GM12865 (cell line): ENCODE measurements at regions not wholly inside any gene's neighbourhood (a gene's known extent, or its start where the extent isn't known, plus 50 kb on each side); places are given as distances from the start of the nearest gene placed in this dataset.

Source experiments
- DNase-seq: peaks from one replicate; pipeline ENCODE4 v3.0.0; 2010; ENCODE audit warnings: low read depth
- H3K4me3 ChIP-seq: 2 replicates; pipeline ENCODE4 v1.5.1; 2011; ENCODE audit warnings: mild to moderate bottlenecking, low read depth, low read length, control low read depth
- TF ChIP-seq, protein P1 (sequence below): IDR thresholded peaks from 2 replicates; pipeline ENCODE4 v1.5.1; 2011; ENCODE audit warnings: low read length, control low read depth, low read depth, inconsistent platforms; ENCODE audit not compliant: insufficient read depth; ENCODE audit errors: missing control alignments

- no peak overlapping the region for H3K4me3 ChIP-seq
- TF ChIP-seq, protein P1, sequence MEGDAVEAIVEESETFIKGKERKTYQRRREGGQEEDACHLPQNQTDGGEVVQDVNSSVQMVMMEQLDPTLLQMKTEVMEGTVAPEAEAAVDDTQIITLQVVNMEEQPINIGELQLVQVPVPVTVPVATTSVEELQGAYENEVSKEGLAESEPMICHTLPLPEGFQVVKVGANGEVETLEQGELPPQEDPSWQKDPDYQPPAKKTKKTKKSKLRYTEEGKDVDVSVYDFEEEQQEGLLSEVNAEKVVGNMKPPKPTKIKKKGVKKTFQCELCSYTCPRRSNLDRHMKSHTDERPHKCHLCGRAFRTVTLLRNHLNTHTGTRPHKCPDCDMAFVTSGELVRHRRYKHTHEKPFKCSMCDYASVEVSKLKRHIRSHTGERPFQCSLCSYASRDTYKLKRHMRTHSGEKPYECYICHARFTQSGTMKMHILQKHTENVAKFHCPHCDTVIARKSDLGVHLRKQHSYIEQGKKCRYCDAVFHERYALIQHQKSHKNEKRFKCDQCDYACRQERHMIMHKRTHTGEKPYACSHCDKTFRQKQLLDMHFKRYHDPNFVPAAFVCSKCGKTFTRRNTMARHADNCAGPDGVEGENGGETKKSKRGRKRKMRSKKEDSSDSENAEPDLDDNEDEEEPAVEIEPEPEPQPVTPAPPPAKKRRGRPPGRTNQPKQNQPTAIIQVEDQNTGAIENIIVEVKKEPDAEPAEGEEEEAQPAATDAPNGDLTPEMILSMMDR: no peak
- no peak for DNase-seq
These were observed 432.0 kb upstream of the SLIT2 start for GRCh38 chr4:19819737-19820136.

DNA sequence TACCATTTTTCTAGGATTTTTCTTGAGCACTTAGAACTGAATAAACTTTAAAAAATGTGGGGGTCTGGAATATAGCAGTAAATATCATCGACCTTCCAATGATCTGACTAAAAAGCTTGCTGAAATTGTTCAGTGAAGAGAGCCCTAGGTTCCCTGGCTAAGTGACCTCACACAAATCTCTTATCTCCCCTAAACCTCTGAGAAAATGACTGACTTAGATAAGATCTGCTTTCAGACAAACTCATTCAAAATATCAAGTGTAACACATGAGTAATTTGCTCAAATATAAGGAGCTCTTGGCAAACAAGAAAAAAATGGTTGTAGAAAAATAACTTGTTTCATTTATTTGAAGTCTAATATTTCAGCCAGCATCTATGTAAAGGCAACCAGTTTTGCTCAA, 441.7 kb upstream of the SLIT2 start:
- DNase-seq: no peak

GRCh38 chr4:19807505-19807904, 444.2 kb upstream of the SLIT2 start:
- TF ChIP-seq, protein P1: no peak
- H3K4me3 ChIP-seq: no peak overlapping the region
- no peak for DNase-seq

More for the DNA sequence above, 441.7 kb upstream of the SLIT2 start:
- TF ChIP-seq, protein P1: no peak
- no peak overlapping the region for H3K4me3 ChIP-seq

- DNase-seq: no peak
- TF ChIP-seq, protein P1: no peak
- H3K4me3 ChIP-seq: no peak overlapping the region
These were observed 444.8 kb upstream of the SLIT2 start for GRCh38 chr4:19806865-19807264.

DNA sequence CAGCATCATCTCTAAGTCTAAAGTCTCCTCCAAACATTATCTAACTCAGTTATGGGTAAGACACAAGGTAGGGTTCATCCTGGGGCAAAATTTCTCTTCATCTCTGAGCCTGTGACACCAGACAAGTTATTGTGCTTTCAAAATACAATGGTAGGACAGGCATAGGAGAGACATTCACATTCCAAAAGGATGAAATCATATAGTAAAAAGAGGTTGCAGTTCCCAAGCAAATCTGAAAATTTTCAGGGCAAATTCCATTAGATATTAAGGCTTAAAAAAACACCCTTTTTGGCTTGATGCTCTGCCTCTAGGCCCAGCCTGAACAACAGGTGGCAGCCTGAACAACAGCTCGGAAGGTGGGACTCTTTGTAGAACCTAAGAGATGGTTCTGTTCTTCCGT, 448.3 kb upstream of the SLIT2 start:
- DNase-seq: no peak
- TF ChIP-seq, protein P1: no peak
- H3K4me3 ChIP-seq: no peak overlapping the region

DNA sequence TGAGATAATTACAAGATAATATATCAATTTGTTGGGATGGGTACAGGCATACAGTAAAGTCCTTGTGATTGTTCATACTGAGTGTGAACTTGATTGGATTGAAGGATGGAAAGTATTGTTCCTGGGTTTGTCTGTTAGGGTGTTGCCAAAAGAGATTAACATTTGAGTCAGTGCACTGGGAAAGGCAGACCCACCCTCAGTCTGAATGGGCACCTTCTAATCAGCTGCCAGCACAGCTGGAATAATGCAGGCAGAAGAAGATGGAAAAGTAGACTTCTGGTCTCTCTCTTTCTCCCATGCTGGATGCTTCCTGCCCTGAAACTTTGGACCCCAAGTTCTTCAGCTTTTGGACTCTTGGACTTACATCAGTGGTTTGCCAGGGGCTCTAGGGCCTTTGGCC, 457.9 kb upstream of the SLIT2 start:
- TF ChIP-seq, protein P1: no peak
- no peak for DNase-seq
- H3K4me3 ChIP-seq: no peak overlapping the region

- DNase-seq: no peak
- H3K4me3 ChIP-seq: no peak overlapping the region
- TF ChIP-seq, protein P1: no peak
These were observed 460.1 kb upstream of the SLIT2 start for GRCh38 chr4:19791422-19792123.
